Keratinocyte (primary cell): ENCODE measurements at regions not wholly inside any gene's neighbourhood (a gene's known extent, or its start where the extent isn't known, plus 50 kb on each side); places are given as distances from the start of the nearest gene placed in this dataset.

Experiments used
- DNase-seq: peaks from one replicate; pipeline ENCODE4 v3.0.0-alpha.2; 2011; ENCODE audit warnings: low read depth, missing footprints, low spot score
- FAIRE-seq: peaks from 2 replicates; lab custom pipeline; 2011; peaks lifted over from hg19 to GRCh38; lab: Jason Lieb, UNC
- H2AFZ ChIP-seq: 2 replicates; pipeline ENCODE4 v1.6.0; 2012; ENCODE audit warnings: low read length, control low read depth, inconsistent platforms; ENCODE audit not compliant: control insufficient read depth
- H3K27ac ChIP-seq: 2 replicates; pipeline ENCODE4 v1.5.1; 2011; ENCODE audit warnings: low read length; ENCODE audit not compliant: control insufficient read depth, insufficient read depth
- H3K27me3 ChIP-seq: 3 replicates; pipeline ENCODE4 v1.6.0; 2011; ENCODE audit warnings: low read length; ENCODE audit not compliant: control insufficient read depth, insufficient read depth; ENCODE audit errors: extremely low read depth
- H3K36me3 ChIP-seq, 2 experiments: 2 replicates in 1 of 2; 3 replicates in 1 of 2; pipeline ENCODE4 v1.5.1; 2011; ENCODE audit warnings: low read length in 2 of 2, mild to moderate bottlenecking in 1 of 2; ENCODE audit not compliant: control insufficient read depth in 2 of 2, insufficient read depth in 2 of 2; ENCODE audit errors: extremely low read depth in 1 of 2
- H3K4me1 ChIP-seq: 3 replicates; pipeline ENCODE4 v1.5.1; 2011; ENCODE audit warnings: low read length; ENCODE audit not compliant: control insufficient read depth, insufficient read depth; ENCODE audit errors: extremely low read depth
- H3K4me2 ChIP-seq: 3 replicates; pipeline ENCODE4 v1.6.0; 2011; ENCODE audit warnings: low read depth, low read length; ENCODE audit not compliant: control insufficient read depth, insufficient read depth; ENCODE audit errors: extremely low read depth
- H3K4me3 ChIP-seq, 3 experiments: fragments of 200-600 bp in 1 of 3; sonication (generic) in 1 of 3; 2 replicates in 2 of 3; 3 replicates in 1 of 3; pipeline ENCODE4 v1.5.1; 2011 to 2016; ENCODE audit warnings: low read length in 3 of 3, mild to moderate bottlenecking in 3 of 3, control low read depth in 2 of 3, inconsistent platforms in 1 of 3, low read depth in 1 of 3, mixed read lengths in 1 of 3, mixed run types in 1 of 3, moderate library complexity in 1 of 3; ENCODE audit not compliant: control insufficient read depth in 2 of 3, insufficient read depth in 2 of 3; ENCODE audit errors: extremely low read depth in 1 of 3
- H3K79me2 ChIP-seq: 2 replicates; pipeline ENCODE4 v1.6.0; 2012; ENCODE audit warnings: low read length; ENCODE audit not compliant: control insufficient read depth, insufficient read depth
- H3K9ac ChIP-seq: 3 replicates; pipeline ENCODE4 v1.6.0; 2011; ENCODE audit warnings: low read length; ENCODE audit not compliant: control insufficient read depth, insufficient read depth; ENCODE audit errors: extremely low read depth
- H3K9me1 ChIP-seq: 3 replicates; pipeline ENCODE4 v1.6.0; 2011; ENCODE audit warnings: low read length; ENCODE audit not compliant: control insufficient read depth, insufficient read depth; ENCODE audit errors: extremely low read depth
- H3K9me3 ChIP-seq: 2 replicates; pipeline ENCODE4 v1.5.1; 2012; ENCODE audit warnings: low read depth, low read length; ENCODE audit not compliant: control insufficient read depth
- H4K20me1 ChIP-seq: 3 replicates; pipeline ENCODE4 v1.6.0; 2011; ENCODE audit warnings: low read length; ENCODE audit not compliant: control insufficient read depth, insufficient read depth; ENCODE audit errors: extremely low read depth
- EZH2 ChIP-seq: IDR thresholded peaks from one replicate; pipeline ENCODE4 v1.6.1; 2012; ENCODE audit warnings: inconsistent platforms, mild to moderate bottlenecking, low read length, moderate library complexity
- dilution Hi-C: fragments of 300-500 bp; cut with MboI; formaldehyde crosslinking; loops from one replicate; pipeline ENCODE4 v1.7.0; 2020; ENCODE audit warnings: low sequenced_read_pairs; ENCODE audit not compliant: extremely low pct_ligation_motif_present
- TF ChIP-seq, protein P1 (sequence below), 3 experiments: IDR thresholded peaks in 1 of 3; conservative IDR thresholded peaks in 1 of 3; optimal IDR thresholded peaks in 1 of 3; 2 replicates in 2 of 3; 3 replicates in 1 of 3; pipeline versions ENCODE3 to v1.5.1; 2011; ENCODE audit warnings: low read length in 3 of 3, mild to moderate bottlenecking in 3 of 3, moderate library complexity in 2 of 3, control low read depth in 1 of 3, inconsistent platforms in 1 of 3; ENCODE audit not compliant: insufficient read depth in 2 of 3; ENCODE audit errors: extremely low read depth in 1 of 3

DNA sequence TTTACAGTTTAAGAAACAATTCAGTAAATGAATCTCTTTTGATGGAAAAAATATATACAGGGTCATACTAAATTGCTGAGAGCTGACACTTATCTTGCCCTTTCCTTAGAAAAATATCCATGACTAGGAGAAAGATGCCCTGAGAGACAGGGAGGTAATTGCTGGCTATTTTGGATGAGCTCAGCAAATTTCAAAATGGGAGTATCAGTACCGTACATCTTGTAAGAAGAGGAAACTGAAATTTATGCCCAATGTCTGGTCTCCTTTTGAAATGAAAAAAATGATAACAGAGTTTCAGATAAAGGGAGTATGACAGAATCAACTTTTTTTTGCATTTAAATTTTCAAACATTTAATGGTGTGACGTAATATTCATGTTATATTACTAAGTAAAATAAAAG is 415.8 kb upstream of the CDH10 start:
- H3K4me2 ChIP-seq = no peak overlapping the region
- H3K4me1 ChIP-seq = no peaks in the 10 kb centered on the region
- H3K27me3 ChIP-seq = no peaks in the 10 kb centered on the region
- FAIRE-seq (no peak), DNase-seq (no peak)
- H3K4me3 ChIP-seq = no peak overlapping the region
- TF ChIP-seq, protein P1, sequence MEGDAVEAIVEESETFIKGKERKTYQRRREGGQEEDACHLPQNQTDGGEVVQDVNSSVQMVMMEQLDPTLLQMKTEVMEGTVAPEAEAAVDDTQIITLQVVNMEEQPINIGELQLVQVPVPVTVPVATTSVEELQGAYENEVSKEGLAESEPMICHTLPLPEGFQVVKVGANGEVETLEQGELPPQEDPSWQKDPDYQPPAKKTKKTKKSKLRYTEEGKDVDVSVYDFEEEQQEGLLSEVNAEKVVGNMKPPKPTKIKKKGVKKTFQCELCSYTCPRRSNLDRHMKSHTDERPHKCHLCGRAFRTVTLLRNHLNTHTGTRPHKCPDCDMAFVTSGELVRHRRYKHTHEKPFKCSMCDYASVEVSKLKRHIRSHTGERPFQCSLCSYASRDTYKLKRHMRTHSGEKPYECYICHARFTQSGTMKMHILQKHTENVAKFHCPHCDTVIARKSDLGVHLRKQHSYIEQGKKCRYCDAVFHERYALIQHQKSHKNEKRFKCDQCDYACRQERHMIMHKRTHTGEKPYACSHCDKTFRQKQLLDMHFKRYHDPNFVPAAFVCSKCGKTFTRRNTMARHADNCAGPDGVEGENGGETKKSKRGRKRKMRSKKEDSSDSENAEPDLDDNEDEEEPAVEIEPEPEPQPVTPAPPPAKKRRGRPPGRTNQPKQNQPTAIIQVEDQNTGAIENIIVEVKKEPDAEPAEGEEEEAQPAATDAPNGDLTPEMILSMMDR (optimal IDR thresholded peaks at IDR 0.05 in 1 of 3, IDR thresholded peaks at IDR 0.05 in 1 of 3, conservative IDR thresholded peaks at IDR 0.05 in 1 of 3; ENCODE audit: extremely low read depth in 1 of 3, insufficient read depth in 2 of 3, low read length in 3 of 3) = no peak
- TF ChIP-seq EZH2 = no peak
- no peak overlapping the region for H3K9ac ChIP-seq
- no peak overlapping the region for H3K27ac ChIP-seq
- H3K9me1 ChIP-seq = no peaks in the 10 kb centered on the region
- H2AFZ ChIP-seq = no peak overlapping the region
- dilution Hi-C loops = no loop called here
- no peaks in the 10 kb centered on the region for H4K20me1 ChIP-seq
- no peaks in the 10 kb centered on the region for H3K9me3 ChIP-seq
- H3K79me2 ChIP-seq = no peaks in the 10 kb centered on the region
- no peaks in the 10 kb centered on the region for H3K36me3 ChIP-seq

DNA sequence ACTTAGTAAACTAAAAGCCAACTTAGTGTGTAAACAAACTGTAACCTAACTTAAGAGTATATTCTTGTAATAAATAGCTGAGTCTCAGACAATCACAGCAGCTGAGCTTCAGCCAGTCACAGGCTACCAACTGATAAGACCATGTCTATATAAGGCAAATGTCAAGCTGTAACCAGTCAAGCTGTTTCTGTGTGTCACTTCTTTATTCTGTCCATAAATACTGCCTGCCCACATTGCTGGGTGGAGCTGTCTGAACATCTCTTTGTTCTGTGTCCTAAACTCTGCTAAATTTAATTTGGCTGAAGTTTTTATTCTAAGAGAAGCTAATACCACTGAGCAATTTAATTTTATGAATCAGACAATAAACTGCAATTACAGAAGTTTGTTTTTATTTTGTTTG is 412.1 kb upstream of the CDH10 start:
- H3K79me2 ChIP-seq = no peaks in the 10 kb centered on the region
- DNase-seq (no peak), FAIRE-seq (no peak)
- TF ChIP-seq, protein P1 (optimal IDR thresholded peaks at IDR 0.05 in 1 of 3, IDR thresholded peaks at IDR 0.05 in 1 of 3, conservative IDR thresholded peaks at IDR 0.05 in 1 of 3; ENCODE audit: extremely low read depth in 1 of 3, insufficient read depth in 2 of 3, low read length in 3 of 3) = no peak
- TF ChIP-seq EZH2 = no peak
- H3K27ac ChIP-seq = no peak overlapping the region
- no peaks in the 10 kb centered on the region for H3K27me3 ChIP-seq
- H4K20me1 ChIP-seq = no peaks in the 10 kb centered on the region
- dilution Hi-C loops = no loop called here
- H3K9ac ChIP-seq = no peak overlapping the region
- H3K36me3 ChIP-seq = no peaks in the 10 kb centered on the region
- H3K9me1 ChIP-seq = no peaks in the 10 kb centered on the region
- no peak overlapping the region for H2AFZ ChIP-seq
- no peak overlapping the region for H3K4me2 ChIP-seq
- H3K4me1 ChIP-seq = no peaks in the 10 kb centered on the region
- no peak overlapping the region for H3K4me3 ChIP-seq
- no peaks in the 10 kb centered on the region for H3K9me3 ChIP-seq
